Kidney glomerular epithelial cell (primary cell): ENCODE measurements at regions not wholly inside any gene's neighbourhood (a gene's known extent, or its start where the extent isn't known, plus 50 kb on each side); places are given as distances from the start of the nearest gene placed in this dataset.

Experiments used
- DNase-seq: peaks from one replicate; lab custom pipeline; 2025; lab: John Stamatoyannopoulos, UW

- no peak for DNase-seq
Measured at GRCh38 chr18:47758000-47758399, 172.5 kb downstream of the SMAD2 start.

- peak; percentile 26 for DNase-seq
Measured at GRCh38 chr18:47756364-47757016, 174.0 kb downstream of the SMAD2 start.

GRCh38 chr18:47755102-47755456 lies 175.4 kb downstream of the SMAD2 start:
- DNase-seq: no peak

DNA sequence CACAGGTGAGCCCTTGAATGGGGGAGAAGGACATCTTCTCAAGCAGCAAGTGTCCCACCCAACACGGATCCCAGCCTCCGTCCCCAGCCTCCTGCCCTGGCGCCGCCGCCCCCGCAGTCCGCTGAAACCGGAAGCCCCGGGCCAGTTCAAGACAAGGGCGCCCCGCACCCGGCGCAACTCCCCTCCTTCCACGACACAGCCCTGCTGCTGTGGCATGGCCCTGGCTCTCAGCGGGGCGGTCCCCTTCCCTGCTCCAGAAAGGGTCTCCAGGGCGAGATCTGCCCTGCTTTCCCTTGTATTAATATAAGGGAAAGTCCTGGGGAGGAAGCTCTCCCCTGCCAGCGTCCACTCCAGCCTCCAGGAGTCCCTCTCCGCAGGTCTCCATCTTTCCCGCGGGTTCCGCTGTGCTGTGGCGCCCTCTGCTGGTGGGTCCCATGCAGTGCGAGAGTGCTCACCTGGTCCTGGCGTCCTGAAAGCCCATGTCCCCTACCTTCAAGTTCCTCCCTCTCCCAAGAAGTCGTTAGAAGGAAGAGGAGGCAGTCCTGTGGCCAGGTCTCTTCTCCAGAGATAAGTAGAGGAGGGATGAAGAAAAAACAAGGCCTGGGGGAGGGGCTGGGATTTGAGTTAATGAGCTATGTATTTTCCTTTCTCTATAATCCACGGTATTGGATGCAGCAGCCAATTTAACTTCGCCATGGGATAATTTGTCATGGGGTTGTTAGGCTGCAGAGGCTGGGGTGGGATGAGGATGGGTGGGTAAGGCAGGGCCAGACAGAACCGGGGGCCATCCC lies 176.0 kb downstream of the SMAD2 start:
- DNase-seq: no peak

- DNase-seq: no peak
Measured at GRCh38 chr18:47752796-47753645, 177.4 kb downstream of the SMAD2 start.

GRCh38 chr18:47750889-47751423 lies 179.5 kb downstream of the SMAD2 start:
- DNase-seq: no peak

GRCh38 chr18:47749600-47749973 lies 180.9 kb downstream of the SMAD2 start:
- DNase-seq: no peak

GRCh38 chr18:47748847-47749599 lies 181.4 kb downstream of the SMAD2 start:
- DNase-seq: peak; percentile 60

DNA sequence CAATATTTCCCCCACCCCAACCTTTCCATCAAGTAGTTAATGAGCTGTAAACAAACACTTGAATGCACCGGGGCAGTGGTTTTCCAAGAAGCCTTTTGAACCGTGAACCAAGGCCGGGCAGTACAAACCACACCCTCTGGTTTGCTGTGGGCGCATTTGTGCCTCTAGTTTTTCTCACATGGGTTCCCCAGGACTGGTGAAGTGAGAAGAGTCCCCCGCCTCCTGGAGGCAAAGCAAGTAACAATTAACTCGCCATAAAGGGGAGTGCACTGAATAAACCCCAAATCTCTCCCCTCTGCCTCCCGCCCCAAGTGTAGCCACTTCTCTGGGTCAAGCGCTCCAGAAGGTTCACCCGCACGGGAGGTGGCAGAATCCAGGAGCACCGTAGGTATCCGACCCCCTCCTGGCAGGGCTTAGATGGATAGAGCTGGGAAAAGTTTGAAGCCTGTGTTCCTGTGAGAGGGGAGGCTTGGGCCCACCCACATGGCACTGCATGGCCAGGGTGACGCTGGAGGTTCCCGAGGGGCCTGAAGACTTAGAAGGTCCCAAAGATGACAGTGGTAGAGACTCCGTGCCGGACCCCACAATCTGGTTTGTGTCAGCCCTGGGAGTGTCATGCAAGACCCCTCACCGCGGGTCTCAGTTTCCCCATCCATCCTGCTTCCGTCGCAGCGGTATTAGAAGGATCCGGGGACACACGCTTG lies 182.2 kb downstream of the SMAD2 start:
- no peak for DNase-seq

- DNase-seq: no peak
Measured at GRCh38 chr18:47747260-47747795, 183.1 kb downstream of the SMAD2 start.

GRCh38 chr18:47746615-47747014 lies 183.8 kb downstream of the SMAD2 start:
- no peak for DNase-seq

- DNase-seq: no peak
Measured at GRCh38 chr18:47745227-47745626, 185.2 kb downstream of the SMAD2 start.

DNA sequence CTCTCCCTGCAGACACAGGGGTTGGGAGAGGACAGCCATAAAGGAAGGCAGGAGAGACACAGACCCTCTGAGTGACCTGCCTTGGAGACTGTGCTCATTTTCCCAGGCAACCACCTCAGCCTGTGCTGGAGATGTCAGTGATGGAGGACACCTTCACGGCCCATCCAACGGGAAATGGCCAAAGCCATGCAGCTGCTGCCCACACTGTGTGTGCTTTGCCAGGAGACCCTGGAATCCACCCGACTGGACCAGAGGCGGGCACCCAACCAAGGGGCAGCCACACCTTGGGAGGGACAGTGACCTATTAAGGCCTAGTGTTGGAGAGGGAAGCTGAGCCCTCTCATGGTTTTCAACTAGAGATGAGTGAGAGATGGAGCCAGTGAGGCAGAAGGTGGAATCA lies 192.5 kb downstream of the SMAD2 start:
- no peak for DNase-seq

DNA sequence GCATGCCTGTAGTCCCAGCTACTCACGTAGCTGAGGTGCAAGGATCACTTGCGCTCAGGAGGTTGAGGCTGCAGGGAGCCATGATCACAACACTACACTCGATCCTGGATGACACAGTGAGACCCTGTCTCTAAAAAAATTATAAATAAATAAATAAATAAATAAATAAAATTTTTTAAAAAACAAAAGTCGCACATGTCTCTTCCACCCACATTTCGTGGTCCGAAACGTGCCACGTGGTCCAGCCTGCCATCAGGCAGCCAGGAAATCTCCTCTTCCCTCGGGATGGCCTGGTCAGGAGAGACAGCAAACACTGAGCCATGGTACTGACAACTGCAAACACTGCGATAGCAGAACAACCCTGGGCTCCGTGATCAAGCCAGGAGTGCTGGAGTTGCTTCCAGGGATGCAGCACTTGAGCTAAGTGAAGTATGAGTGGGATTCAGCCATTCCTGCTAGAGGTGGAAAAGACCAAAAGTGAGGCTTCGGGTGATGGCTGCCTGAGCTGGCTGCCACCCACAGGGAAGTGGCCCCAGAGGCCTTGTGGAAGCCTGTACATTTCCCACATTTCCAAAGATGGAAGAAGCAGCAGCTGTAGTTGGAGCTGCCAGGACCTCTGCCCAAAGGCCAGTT lies 193.1 kb downstream of the SMAD2 start:
- DNase-seq: no peak

GRCh38 chr18:47736376-47737140 lies 193.9 kb downstream of the SMAD2 start:
- DNase-seq: no peak

GRCh38 chr18:47735041-47735702 lies 195.3 kb downstream of the SMAD2 start:
- no peak for DNase-seq

GRCh38 chr18:47731276-47731675 lies 199.2 kb downstream of the SMAD2 start:
- no peak for DNase-seq

GRCh38 chr18:47730795-47731194 lies 199.7 kb downstream of the SMAD2 start:
- DNase-seq: no peak

GRCh38 chr18:47729356-47729755 lies 201.1 kb downstream of the SMAD2 start:
- no peak for DNase-seq
